K562 (cell line): ENCODE measurements at regions not wholly inside any gene's neighbourhood (a gene's known extent, or its start where the extent isn't known, plus 50 kb on each side); places are given as distances from the start of the nearest gene placed in this dataset.

Experiments used
- ATAC-seq: fragments of 200-7000 bp; cut with Tn5 transposase; 3 replicates; pipeline ENCODE4 v1.9.1; 2020; ENCODE audit warnings: moderate library complexity
- BruUV-seq: library from RNA; stranded (reverse); fragments of 400-500 nt; replicated peaks from 2 replicates; lab custom pipeline; 2021; lab: Mats Ljungman, UMichigan
- CTCF ChIA-PET: fragments of 300-600 bp; formaldehyde crosslinking; extraction: SDS; loops from one replicate; lab custom pipeline; 2021; ENCODE audit warnings: low intra/inter-chr PET ratio; lab: Yijun Ruan, JAX
- POLR2A ChIA-PET: fragments of 300-600, 350-650 bp; sonication (Branson Sonifier 250); formaldehyde crosslinking; extraction: SDS; loops from one replicate; lab custom pipeline; 2021; ENCODE audit warnings: antibody characterized with exemption, inconsistent platforms; lab: Yijun Ruan, JAX
- DNase-seq, 4 experiments: peaks; one replicate each; pipeline versions ENCODE4 v3.0.0 to v3.0.0-alpha.2; 2011 to 2018; ENCODE audit warnings: low spot score in 3 of 4, mixed read lengths in 3 of 4; ENCODE audit errors: extremely low read depth in 1 of 4
- FAIRE-seq: peaks from 2 replicates; lab custom pipeline; 2011; peaks lifted over from hg19 to GRCh38; lab: Jason Lieb, UNC
- H2AFZ ChIP-seq: 2 replicates; pipeline ENCODE4 v1.6.0; 2011; ENCODE audit warnings: low read depth, low read length, control low read depth, inconsistent platforms
- H3K27ac ChIP-seq: fragments of 200-600 bp; 3 replicates; pipeline ENCODE4 v1.8.0; 2011; ENCODE audit warnings: low read depth, mild to moderate bottlenecking, control low read depth, inconsistent platforms, low read length, moderate library complexity, mixed read lengths; ENCODE audit errors: extremely low read depth
- H3K27me3 ChIP-seq, 2 experiments: fragments of 300-600 bp in 1 of 2; 2 replicates in 1 of 2; 3 replicates in 1 of 2; pipeline versions ENCODE4 v1.6.0 to v1.8.0; 2011; ENCODE audit warnings: inconsistent platforms in 2 of 2, low read length in 2 of 2, mild to moderate bottlenecking in 1 of 2, mixed read lengths in 1 of 2, moderate library complexity in 1 of 2; ENCODE audit not compliant: control insufficient read depth in 2 of 2, insufficient read depth in 2 of 2
- H3K36me3 ChIP-seq: fragments of 300-600 bp; 3 replicates; pipeline ENCODE4 v1.8.0; 2011; ENCODE audit warnings: mild to moderate bottlenecking, low read length, inconsistent platforms; ENCODE audit not compliant: control insufficient read depth, insufficient read depth
- H3K4me1 ChIP-seq, 2 experiments: fragments of 200-600 bp in 1 of 2; replicated peaks in 1 of 2; 2 replicates in 1 of 2; 3 replicates in 1 of 2; pipeline versions ENCODE4 v1.5.1 to v1.8.0; 2011; ENCODE audit warnings: inconsistent platforms in 2 of 2, low read length in 2 of 2, mild to moderate bottlenecking in 1 of 2, mixed read lengths in 1 of 2, moderate library complexity in 1 of 2; ENCODE audit not compliant: control insufficient read depth in 2 of 2, insufficient read depth in 2 of 2
- H3K4me2 ChIP-seq: 2 replicates; pipeline ENCODE4 v1.6.1; 2011; ENCODE audit warnings: low read length, control low read depth, inconsistent platforms, mixed read lengths; ENCODE audit not compliant: insufficient read depth
- H3K4me3 ChIP-seq: fragments of 200-600 bp; sonication (generic), shearing (Covaris generic); 2 replicates; pipeline ENCODE4 v1.5.1; 2016; ENCODE audit warnings: control low read depth, inconsistent platforms
- H3K79me2 ChIP-seq: fragments of 200-600 bp; 3 replicates; pipeline ENCODE4 v1.8.0; 2011; ENCODE audit warnings: low read length, inconsistent platforms; ENCODE audit not compliant: control insufficient read depth, insufficient read depth
- H3K9ac ChIP-seq, 2 experiments: 2 replicates each; pipeline versions ENCODE4 v1.6.0 to v1.6.1; 2011; ENCODE audit warnings: low read depth in 2 of 2, low read length in 2 of 2, control low read depth in 1 of 2, inconsistent platforms in 1 of 2, mild to moderate bottlenecking in 1 of 2, mixed read lengths in 1 of 2; ENCODE audit not compliant: insufficient read depth in 1 of 2
- H3K9me1 ChIP-seq: one replicate; pipeline ENCODE4 v1.6.0; 2011; ENCODE audit warnings: inconsistent platforms, mild to moderate bottlenecking, low read length, moderate library complexity; ENCODE audit not compliant: control insufficient read depth, insufficient read depth
- H3K9me3 ChIP-seq: replicated peaks from 2 replicates; pipeline ENCODE4 v1.5.1; 2011; ENCODE audit warnings: low read depth, low read length, inconsistent platforms; ENCODE audit not compliant: control insufficient read depth, insufficient read depth
- H4K20me1 ChIP-seq: replicated peaks from 2 replicates; pipeline ENCODE4 v1.6.1; 2011; ENCODE audit warnings: low read length, inconsistent platforms, mixed read lengths; ENCODE audit not compliant: control insufficient read depth, insufficient read depth
- CHD4 ChIP-seq: fragments of 200-600 bp; sonication (generic); IDR thresholded peaks from 3 replicates; pipeline ENCODE4 v1.6.1; 2012; ENCODE audit warnings: low read depth, mild to moderate bottlenecking, mixed read lengths, low read length, inconsistent platforms; ENCODE audit not compliant: insufficient read depth, insufficient replicate concordance, poor library complexity, severe bottlenecking
- FOXJ3 ChIP-seq: sonication (generic); formaldehyde crosslinking; IDR thresholded peaks from 2 replicates; pipeline ENCODE4 v1.4.0; 2020; ENCODE audit warnings: mild to moderate bottlenecking, missing genetic modification reagents
- HDAC8 ChIP-seq: fragments of 450-650 bp; IDR thresholded peaks from 2 replicates; pipeline ENCODE4 v1.6.1; 2016; ENCODE audit warnings: mild to moderate bottlenecking, missing genetic modification characterization, moderate library complexity, missing compliant biosample characterization
- MAFG ChIP-seq: fragments of 450-650 bp; conservative IDR thresholded peaks from 2 replicates; pipeline ENCODE4 v1.6.1; 2016; ENCODE audit warnings: missing genetic modification characterization, missing compliant biosample characterization
- NFIX ChIP-seq: fragments of 250-450 bp; sonication (Bioruptor Pico); IDR thresholded peaks from 2 replicates; pipeline ENCODE4 v1.4.0; 2020; ENCODE audit warnings: low read depth, mild to moderate bottlenecking, moderate library complexity
- NFXL1 ChIP-seq: fragments of 450-650 bp; formaldehyde crosslinking; IDR thresholded peaks from 2 replicates; pipeline ENCODE4 v1.4.0; 2021; ENCODE audit warnings: mild to moderate bottlenecking
- TGIF2 ChIP-seq: sonication (generic); formaldehyde crosslinking; IDR thresholded peaks from 2 replicates; pipeline ENCODE4 v1.8.1; 2022; ENCODE audit warnings: mild to moderate bottlenecking, missing genetic modification reagents, moderate library complexity
- XRCC5 ChIP-seq: fragments of 200-400 bp; formaldehyde crosslinking; IDR thresholded peaks from 2 replicates; pipeline ENCODE4 v1.6.1; 2017; ENCODE audit warnings: low read depth, mild to moderate bottlenecking, low read length
- ZBTB1 ChIP-seq: sonication (generic); formaldehyde crosslinking; IDR thresholded peaks from 2 replicates; pipeline ENCODE4 v1.8.1; 2023; ENCODE audit warnings: missing genetic modification reagents, low read depth, mild to moderate bottlenecking, borderline replicate concordance
- ZNF232 ChIP-seq: sonication (generic); formaldehyde crosslinking; IDR thresholded peaks from 2 replicates; pipeline ENCODE4 v1.8.0; 2022; ENCODE audit warnings: mild to moderate bottlenecking, missing genetic modification reagents
- ZNF699 ChIP-seq: fragments of 250-450 bp; sonication (Bioruptor Pico); IDR thresholded peaks from 2 replicates; pipeline ENCODE4 v1.8.0; 2021; ENCODE audit warnings: mild to moderate bottlenecking, moderate library complexity; ENCODE audit not compliant: insufficient replicate concordance
- WGBS: fragments of 100-300 bp; shearing (Covaris generic); methylation state at CpG from one replicate; pipeline ENCODE4 v1.1.6; 2016; ENCODE audit warnings: low coverage, mixed read lengths; ENCODE audit not compliant: insufficient coverage; ENCODE audit errors: missing lambda C conversion rate; 5-methylcytosine and 5-hydroxymethylcytosine counted together
- in situ Hi-C: fragments of 300-500 bp; cut with MboI; formaldehyde crosslinking; loops from 4 replicates; pipeline ENCODE4 v1.15.0; 2018; ENCODE audit warnings: inconsistent platforms, mixed read lengths
- intact Hi-C: fragments of 100-400 bp; cut with micrococcal nuclease; formaldehyde crosslinking; loops from 2 replicates; pipeline ENCODE4 v1.14.2; 2022
- TF ChIP-seq, protein P1 (sequence below): sonication (generic); formaldehyde crosslinking; IDR thresholded peaks from 2 replicates; pipeline ENCODE4 v1.8.0; 2022; ENCODE audit warnings: mild to moderate bottlenecking, missing genetic modification reagents, borderline replicate concordance
- TF ChIP-seq, protein P2 (sequence below), 2 experiments: fragments of 150-350 bp in 1 of 2; IDR thresholded peaks; 2 replicates each; pipeline ENCODE4 v1.6.1; 2012 to 2016; ENCODE audit warnings: low read depth in 2 of 2, low read length in 2 of 2, mild to moderate bottlenecking in 1 of 2, moderate library complexity in 1 of 2
- TF ChIP-seq, protein P3 (sequence below): fragments of 450-650 bp; conservative IDR thresholded peaks from 2 replicates; pipeline ENCODE4 v1.6.1; 2016; ENCODE audit warnings: missing genetic modification characterization, low read depth, mild to moderate bottlenecking, missing compliant biosample characterization, moderate library complexity
- TF ChIP-seq, protein P4 (sequence below): IDR thresholded peaks from 3 replicates; pipeline ENCODE4 v1.6.1; 2011; ENCODE audit warnings: borderline replicate concordance, mild to moderate bottlenecking; ENCODE audit not compliant: insufficient read length, insufficient read depth

DNA sequence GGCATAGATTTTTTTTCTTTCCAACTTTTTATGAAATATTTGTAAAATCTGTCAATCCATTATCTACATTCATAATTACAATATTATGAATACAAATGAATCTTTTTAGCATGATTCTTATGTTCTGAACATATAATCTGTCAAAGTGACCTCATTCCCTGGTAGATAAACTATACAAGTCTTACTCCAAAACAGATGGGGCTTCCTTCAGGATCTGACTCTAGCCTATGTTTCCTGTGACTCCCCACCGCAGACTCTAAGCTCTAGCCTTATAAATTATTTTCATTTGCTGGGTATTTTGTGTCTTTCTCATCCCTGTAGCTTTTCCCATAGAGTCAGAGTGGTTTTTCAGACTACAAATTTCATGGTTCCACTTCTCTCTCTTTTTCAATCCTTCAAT lies 202.1 kb upstream of the KITLG start:
- ChIA-PET POLR2A (no interaction called here), CTCF (interaction anchor here (0.8 kb wide), 1 partner anchor 268 kb away, joined by 3 read pairs; no protein-coding TSS in a partner anchor)
- no peak overlapping the region for H3K9ac ChIP-seq
- intact Hi-C loops = no loop called here
- H3K9me3 ChIP-seq = no peaks in the 10 kb centered on the region
- no peaks in the 10 kb centered on the region for H4K20me1 ChIP-seq
- FAIRE-seq = no peak
- no peak overlapping the region for H3K27ac ChIP-seq
- H3K79me2 ChIP-seq = no peaks in the 10 kb centered on the region
- H2AFZ ChIP-seq = no peak overlapping the region
- H3K27me3 ChIP-seq = no peaks in the 10 kb centered on the region
- ATAC-seq = no peak
- BruUV-seq = no TSS peak
- no peak for DNase-seq
- H3K9me1 ChIP-seq = no peaks in the 10 kb centered on the region
- H3K4me1 ChIP-seq = no peaks in the 10 kb centered on the region
- H3K4me2 ChIP-seq = no peak overlapping the region
- in situ Hi-C loops = no loop called here
- H3K36me3 ChIP-seq = no peaks in the 10 kb centered on the region
- no peak overlapping the region for H3K4me3 ChIP-seq
- WGBS = 0% methylated on average over 1 of the region's 1 CpG
- TF ChIP-seq, protein P1, sequence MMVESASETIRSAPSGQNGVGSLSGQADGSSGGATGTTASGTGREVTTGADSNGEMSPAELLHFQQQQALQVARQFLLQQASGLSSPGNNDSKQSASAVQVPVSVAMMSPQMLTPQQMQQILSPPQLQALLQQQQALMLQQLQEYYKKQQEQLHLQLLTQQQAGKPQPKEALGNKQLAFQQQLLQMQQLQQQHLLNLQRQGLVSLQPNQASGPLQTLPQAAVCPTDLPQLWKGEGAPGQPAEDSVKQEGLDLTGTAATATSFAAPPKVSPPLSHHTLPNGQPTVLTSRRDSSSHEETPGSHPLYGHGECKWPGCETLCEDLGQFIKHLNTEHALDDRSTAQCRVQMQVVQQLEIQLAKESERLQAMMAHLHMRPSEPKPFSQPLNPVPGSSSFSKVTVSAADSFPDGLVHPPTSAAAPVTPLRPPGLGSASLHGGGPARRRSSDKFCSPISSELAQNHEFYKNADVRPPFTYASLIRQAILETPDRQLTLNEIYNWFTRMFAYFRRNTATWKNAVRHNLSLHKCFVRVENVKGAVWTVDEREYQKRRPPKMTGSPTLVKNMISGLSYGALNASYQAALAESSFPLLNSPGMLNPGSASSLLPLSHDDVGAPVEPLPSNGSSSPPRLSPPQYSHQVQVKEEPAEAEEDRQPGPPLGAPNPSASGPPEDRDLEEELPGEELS = no peak
- TF ChIP-seq XRCC5 = no peak
- TF ChIP-seq MAFG (tag) = no peak
- TF ChIP-seq NFIX = no peak
- TF ChIP-seq, protein P2, sequence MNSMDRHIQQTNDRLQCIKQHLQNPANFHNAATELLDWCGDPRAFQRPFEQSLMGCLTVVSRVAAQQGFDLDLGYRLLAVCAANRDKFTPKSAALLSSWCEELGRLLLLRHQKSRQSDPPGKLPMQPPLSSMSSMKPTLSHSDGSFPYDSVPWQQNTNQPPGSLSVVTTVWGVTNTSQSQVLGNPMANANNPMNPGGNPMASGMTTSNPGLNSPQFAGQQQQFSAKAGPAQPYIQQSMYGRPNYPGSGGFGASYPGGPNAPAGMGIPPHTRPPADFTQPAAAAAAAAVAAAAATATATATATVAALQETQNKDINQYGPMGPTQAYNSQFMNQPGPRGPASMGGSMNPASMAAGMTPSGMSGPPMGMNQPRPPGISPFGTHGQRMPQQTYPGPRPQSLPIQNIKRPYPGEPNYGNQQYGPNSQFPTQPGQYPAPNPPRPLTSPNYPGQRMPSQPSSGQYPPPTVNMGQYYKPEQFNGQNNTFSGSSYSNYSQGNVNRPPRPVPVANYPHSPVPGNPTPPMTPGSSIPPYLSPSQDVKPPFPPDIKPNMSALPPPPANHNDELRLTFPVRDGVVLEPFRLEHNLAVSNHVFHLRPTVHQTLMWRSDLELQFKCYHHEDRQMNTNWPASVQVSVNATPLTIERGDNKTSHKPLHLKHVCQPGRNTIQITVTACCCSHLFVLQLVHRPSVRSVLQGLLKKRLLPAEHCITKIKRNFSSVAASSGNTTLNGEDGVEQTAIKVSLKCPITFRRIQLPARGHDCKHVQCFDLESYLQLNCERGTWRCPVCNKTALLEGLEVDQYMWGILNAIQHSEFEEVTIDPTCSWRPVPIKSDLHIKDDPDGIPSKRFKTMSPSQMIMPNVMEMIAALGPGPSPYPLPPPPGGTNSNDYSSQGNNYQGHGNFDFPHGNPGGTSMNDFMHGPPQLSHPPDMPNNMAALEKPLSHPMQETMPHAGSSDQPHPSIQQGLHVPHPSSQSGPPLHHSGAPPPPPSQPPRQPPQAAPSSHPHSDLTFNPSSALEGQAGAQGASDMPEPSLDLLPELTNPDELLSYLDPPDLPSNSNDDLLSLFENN (IDR thresholded peaks at IDR 0.05; ENCODE audit: low read depth in 2 of 2, low read length in 2 of 2) = no peak
- TF ChIP-seq CHD4 = no peak
- TF ChIP-seq FOXJ3 (CRISPR knock-in tag) = no peak
- TF ChIP-seq TGIF2 (CRISPR knock-in tag) = no peak
- TF ChIP-seq ZNF699 (CRISPR knock-in tag) = no peak
- TF ChIP-seq ZBTB1 (CRISPR knock-in tag) = no peak
- no peak for TF ChIP-seq HDAC8 (tag)
- no peak for TF ChIP-seq NFXL1
- TF ChIP-seq, protein P3, sequence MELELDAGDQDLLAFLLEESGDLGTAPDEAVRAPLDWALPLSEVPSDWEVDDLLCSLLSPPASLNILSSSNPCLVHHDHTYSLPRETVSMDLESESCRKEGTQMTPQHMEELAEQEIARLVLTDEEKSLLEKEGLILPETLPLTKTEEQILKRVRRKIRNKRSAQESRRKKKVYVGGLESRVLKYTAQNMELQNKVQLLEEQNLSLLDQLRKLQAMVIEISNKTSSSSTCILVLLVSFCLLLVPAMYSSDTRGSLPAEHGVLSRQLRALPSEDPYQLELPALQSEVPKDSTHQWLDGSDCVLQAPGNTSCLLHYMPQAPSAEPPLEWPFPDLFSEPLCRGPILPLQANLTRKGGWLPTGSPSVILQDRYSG (tag) = no peak
- TF ChIP-seq ZNF232 = no peak
- TF ChIP-seq, protein P4, sequence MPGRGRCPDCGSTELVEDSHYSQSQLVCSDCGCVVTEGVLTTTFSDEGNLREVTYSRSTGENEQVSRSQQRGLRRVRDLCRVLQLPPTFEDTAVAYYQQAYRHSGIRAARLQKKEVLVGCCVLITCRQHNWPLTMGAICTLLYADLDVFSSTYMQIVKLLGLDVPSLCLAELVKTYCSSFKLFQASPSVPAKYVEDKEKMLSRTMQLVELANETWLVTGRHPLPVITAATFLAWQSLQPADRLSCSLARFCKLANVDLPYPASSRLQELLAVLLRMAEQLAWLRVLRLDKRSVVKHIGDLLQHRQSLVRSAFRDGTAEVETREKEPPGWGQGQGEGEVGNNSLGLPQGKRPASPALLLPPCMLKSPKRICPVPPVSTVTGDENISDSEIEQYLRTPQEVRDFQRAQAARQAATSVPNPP = no peak
